Suprapubic skin (tissue), 4 donors: ENCODE measurements at regions not wholly inside any gene's neighbourhood (a gene's known extent, or its start where the extent isn't known, plus 50 kb on each side); places are given as distances from the start of the nearest gene placed in this dataset.

ENCODE experiments used
- CTCF ChIP-seq, 2 donors: fragments of 200-600 bp in 1 of 2; fragments of 450-650 bp in 1 of 2; sonication (generic) in 1 of 2; IDR thresholded peaks; one replicate each; pipeline ENCODE4 v1.5.1; 2016 to 2019; ENCODE audit warnings: antibody characterized with exemption in 2 of 2, mild to moderate bottlenecking in 1 of 2, moderate library complexity in 1 of 2
- EP300 ChIP-seq: sonication (generic); formaldehyde crosslinking; IDR thresholded peaks from one replicate; pipeline ENCODE4 v1.6.1; 2017; ENCODE audit warnings: antibody characterized with exemption
- POLR2A ChIP-seq, 2 donors: fragments of 450-650 bp; IDR thresholded peaks; one replicate each; pipeline ENCODE4 v1.6.1; 2017; ENCODE audit warnings: antibody characterized with exemption in 2 of 2, mild to moderate bottlenecking in 2 of 2, moderate library complexity in 2 of 2
- POLR2AphosphoS5 ChIP-seq, 3 donors: sonication (generic); formaldehyde crosslinking; IDR thresholded peaks; one replicate each; pipeline ENCODE4 v1.6.1; 2017; ENCODE audit warnings: antibody characterized with exemption in 3 of 3

DNA sequence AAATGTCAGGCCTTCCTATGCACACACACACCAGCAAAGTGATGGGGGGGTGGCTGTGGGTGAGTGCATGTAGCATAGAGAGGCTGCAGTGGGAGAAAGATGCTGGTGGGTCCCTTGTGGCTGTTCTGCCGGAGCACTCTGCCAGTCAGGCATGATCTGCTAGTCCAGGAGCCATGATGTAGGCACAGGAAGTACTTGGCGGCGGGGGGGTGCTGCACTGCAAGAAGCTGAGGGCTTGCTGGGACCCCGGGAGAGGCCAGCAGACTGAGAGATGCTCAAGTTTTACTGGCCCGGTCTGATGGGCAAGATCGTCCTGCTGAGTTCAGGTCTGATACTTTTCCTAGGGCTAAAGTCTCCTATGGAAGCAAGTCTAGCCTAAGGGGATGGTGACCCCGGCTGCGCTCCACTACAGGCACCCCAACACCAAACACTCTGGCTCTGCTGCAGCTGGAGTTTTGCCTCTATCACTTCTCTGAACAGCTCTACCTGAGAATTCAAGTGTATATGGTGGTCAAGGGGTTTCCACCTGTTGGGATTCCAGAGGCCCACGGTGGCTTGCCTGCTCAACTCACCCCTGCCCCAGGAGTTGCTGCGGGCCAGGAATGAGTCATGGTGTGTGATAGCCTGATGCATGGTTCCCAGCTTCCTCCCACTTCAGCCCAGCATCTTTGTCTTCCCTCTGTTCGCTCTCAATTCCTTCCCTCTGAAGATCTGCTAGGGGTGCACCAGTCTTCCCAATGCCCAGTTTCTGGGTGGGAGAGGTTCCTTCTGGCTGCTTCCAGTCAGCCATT lies 971.8 kb upstream of the ADGRB3 start:
- TF ChIP-seq POLR2AphosphoS5 (IDR thresholded peaks at IDR 0.05) = no peak
- no peak for TF ChIP-seq CTCF (IDR thresholded peaks at IDR 0.05)
- TF ChIP-seq POLR2A (IDR thresholded peaks at IDR 0.05) = no peak
- no peak for TF ChIP-seq EP300
